ENCODE measurements at regions not wholly inside any gene's neighbourhood (a gene's known extent, or its start where the extent isn't known, plus 50 kb on each side); places are given as distances from the start of the nearest gene placed in this dataset.

DNA sequence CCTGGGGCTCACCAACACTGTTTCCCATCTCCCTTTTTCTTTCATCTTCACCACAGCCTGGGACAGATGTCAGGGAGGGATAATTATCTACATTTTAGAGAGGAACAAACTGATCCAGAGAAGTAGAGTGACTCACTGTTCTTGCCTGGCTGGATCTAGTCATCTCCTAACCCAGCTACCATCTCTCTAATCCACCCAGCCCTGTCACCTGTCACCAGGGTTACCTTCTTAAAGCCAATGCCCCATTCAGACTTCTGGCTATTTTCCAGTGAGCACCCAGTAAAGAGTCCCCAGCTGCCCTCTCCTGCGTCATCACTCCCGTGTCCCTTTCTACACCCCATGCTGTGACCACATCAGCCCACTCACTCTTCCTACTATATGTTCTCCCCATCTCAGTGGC lies 68.4 kb upstream of the DUSP5 start:
- Histone ChIP-seq H3K4me3 (no peak overlapping the region), H3K4me1 (replicated peaks in 1 of 2) (no peaks in the 10 kb centered on the region), H3K27ac (no peak overlapping the region)
- in situ Hi-C loops (cut with MboI; ENCODE audit: low pct_unique_long_range_greater_than_20kb in 2 of 9, low sequenced_read_pairs in 9 of 9, unreplicated experiment in 9 of 9), result no loop called here
- peak in 3 of 8 experiments; percentile 33 to 48 (median 38) for ATAC-seq (replicated peaks in 6 of 8)
- 40 to 100% (median 83%) methylated on average over 1 to 2 of the region's 2 CpGs; no CpG with 5 or more reads in 5 of the 10 experiments for WGBS, 10 experiments

DNA sequence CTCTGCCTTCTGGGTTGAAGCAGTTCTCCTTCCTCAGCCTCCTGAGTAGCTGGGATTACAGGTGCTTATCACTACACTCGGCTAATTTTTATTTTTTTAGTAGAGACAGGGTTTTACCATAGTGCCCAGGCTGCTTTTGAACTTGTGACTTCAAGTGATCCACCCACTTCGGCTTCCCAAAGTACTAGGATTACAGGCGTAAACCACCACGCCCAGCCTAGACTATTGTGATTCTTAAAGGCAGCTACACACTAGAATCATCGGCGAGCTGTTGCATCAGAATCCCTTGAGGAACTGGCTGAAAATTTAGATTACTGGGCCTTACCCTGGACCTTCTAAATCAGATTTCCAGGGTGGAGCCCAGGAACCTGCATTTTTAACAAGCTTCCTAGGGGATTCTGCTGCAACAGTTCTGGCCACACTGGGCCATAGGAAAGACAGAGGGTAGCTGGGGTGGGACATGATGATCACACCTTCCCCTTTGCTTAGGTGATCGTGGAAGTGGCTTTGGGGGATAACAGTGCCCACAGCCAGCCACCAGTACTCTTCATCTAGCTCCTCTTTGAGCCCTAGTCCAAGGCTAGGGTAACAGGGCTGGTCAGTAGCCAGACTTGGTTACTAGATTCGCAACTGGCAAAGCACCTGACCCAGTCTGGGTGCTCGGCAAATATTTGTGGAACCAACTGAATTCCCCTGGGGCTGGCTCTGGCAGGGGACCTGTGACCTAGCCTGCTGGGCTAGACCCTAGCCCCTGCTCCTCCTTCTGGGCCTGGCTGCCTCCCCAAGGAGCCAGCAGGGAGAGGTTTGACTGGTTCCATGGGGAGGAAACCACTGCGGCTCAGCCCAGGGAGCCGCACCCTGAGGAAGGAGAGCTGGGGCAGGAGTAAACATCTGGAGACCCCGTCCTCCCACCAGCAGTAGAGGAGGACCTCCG lies 67.1 kb upstream of the DUSP5 start:
- no peaks in the 10 kb centered on the region for H3K4me1 ChIP-seq (replicated peaks in 1 of 2)
- peak in 3 of 8 experiments; percentile 19 to 82 (median 76) for ATAC-seq (replicated peaks in 6 of 8)
- 31 to 95% (median 70%) methylated on average over 2 to 8 of the region's 13 CpGs; no CpG with 5 or more reads in 1 of the 10 experiments for WGBS, 10 experiments
- H3K4me3 ChIP-seq, result no peak overlapping the region
- in situ Hi-C loops (cut with MboI; ENCODE audit: low pct_unique_long_range_greater_than_20kb in 2 of 9, low sequenced_read_pairs in 9 of 9, unreplicated experiment in 9 of 9), result no loop called here
- H3K27ac ChIP-seq, result no peak overlapping the region

DNA sequence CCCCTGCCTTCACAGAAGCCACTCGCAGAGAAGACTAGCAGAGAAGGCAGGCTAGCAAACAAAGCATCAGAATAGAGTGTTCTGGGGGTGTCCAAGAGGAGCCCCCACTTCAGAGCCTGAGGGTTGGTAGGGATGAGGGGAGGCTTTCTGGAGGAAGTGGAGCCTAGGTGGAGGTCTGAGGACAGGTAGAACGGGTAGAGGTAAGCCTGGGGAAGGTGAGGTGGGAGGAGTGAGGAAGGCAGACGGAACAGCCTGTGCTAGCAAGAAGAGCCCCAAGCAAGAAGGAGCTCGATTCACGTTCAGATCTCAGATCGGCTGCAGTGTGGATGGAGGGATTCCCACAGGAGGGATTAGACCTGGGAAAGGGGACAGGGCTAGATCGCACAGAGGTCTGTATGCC lies 66.0 kb upstream of the DUSP5 start:
- no peak for ATAC-seq (replicated peaks in 6 of 8)
- Histone ChIP-seq H3K4me1 (replicated peaks in 1 of 2) (no peaks in the 10 kb centered on the region), H3K27ac (no peak overlapping the region), H3K4me3 (no peak overlapping the region)
- WGBS, 10 experiments, result 56 to 91% (median 83%) methylated on average over 3 to 5 of the region's 7 CpGs; no CpG with 5 or more reads in 1 of the 10 experiments
- in situ Hi-C loops (cut with MboI; ENCODE audit: low pct_unique_long_range_greater_than_20kb in 2 of 9, low sequenced_read_pairs in 9 of 9, unreplicated experiment in 9 of 9), result no loop called here

DNA sequence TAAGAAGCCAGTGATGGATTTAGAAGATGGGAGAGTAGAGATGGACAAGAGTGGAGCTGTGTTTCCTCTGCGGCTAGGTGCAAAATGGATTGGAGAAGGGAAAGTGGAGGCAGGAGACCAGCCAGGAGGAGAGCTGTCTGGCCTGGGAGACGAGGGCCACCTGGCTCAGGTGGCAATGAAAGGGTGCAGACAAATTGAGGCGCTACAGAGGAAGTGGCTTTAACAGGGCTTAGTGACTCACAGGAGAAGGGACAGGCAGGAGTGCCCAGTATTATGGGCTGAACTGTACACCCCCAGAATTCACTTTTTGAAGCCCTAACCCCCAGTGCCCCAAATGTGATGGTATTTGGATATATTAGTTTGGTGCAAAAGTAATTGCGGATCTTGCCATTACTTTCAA lies 65.6 kb upstream of the DUSP5 start:
- in situ Hi-C loops (cut with MboI; ENCODE audit: low pct_unique_long_range_greater_than_20kb in 2 of 9, low sequenced_read_pairs in 9 of 9, unreplicated experiment in 9 of 9), result no loop called here
- no peak for ATAC-seq (replicated peaks in 6 of 8)
- WGBS, 10 experiments, result 62 to 93% (median 83%) methylated on average over 1 to 4 of the region's 4 CpGs; no CpG with 5 or more reads in 5 of the 10 experiments

DNA sequence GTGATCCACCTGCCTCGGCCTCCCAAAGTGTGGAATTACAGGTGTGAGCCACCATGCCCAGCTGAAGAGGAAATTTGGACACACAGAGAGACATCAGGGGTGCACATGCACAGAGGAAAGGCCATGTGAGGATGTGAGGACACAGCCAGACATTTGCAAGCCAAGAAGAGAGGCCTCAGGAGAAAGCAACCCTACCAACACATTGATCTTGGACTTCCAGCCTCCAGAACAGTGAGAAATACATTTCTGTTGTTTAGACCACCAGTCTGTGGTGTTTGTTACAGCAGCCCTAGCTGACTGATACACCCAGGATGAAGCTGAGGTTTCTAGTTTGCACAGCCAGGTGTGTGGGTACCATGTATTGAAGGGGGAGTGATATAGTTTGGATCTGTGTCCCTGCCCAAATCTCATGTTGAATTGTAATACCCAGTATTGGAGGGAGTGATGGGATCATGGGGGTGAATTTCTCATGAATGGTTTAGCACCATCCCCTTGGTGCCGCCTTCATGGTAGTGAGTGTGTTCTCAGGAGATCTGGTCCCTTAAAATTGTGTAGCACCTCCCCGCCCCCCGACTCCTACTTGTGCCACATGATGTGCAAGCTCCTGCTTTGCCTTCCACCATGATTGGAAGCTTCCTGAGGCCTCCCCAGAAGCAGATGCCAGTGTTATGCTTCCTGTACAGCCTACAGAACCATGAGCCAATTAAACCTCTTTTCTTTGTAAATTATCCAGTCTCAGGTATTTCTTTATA lies 64.7 kb upstream of the DUSP5 start:
- Histone ChIP-seq H3K4me3 (no peak overlapping the region), H3K4me1 (replicated peaks in 1 of 2) (no peaks in the 10 kb centered on the region), H3K27ac (no peak overlapping the region)
- no peak for ATAC-seq (replicated peaks in 6 of 8)
- WGBS, 10 experiments, result 67 to 100% (median 84%) methylated on average over 1 to 4 of the region's 4 CpGs; no CpG with 5 or more reads in 2 of the 10 experiments
- in situ Hi-C loops (cut with MboI; ENCODE audit: low pct_unique_long_range_greater_than_20kb in 2 of 9, low sequenced_read_pairs in 9 of 9, unreplicated experiment in 9 of 9), result no loop called here

More for the DNA sequence above, 65.6 kb upstream of the DUSP5 start:
- no peaks in the 10 kb centered on the region for H3K4me1 ChIP-seq (replicated peaks in 1 of 2)
- no peak overlapping the region for H3K4me3 ChIP-seq
- H3K27ac ChIP-seq, result no peak overlapping the region

DNA sequence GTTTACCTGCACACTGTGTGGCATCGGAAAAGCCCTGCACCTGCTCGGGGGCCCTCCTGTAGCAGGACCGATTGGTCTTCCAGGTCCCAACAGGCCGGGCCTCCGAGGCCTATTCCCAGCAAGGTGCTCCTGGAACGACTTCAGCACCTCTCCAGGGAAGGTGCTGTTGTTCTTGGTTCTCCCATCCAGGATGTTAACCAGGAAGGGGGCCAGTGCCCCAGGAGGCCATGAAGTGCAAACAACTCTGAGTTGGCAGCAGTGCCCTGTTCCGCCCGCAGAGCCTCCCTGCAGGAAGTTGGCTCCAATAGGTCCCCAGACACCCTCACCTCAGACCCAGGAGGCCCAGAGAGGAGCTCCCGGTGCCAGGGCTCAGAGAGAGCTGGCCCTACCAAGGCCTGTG lies 64.0 kb upstream of the DUSP5 start:
- ATAC-seq (replicated peaks in 6 of 8), result no peak
- 70 to 100% (median 87%) methylated on average over 1 to 7 of the region's 9 CpGs; no CpG with 5 or more reads in 4 of the 10 experiments for WGBS, 10 experiments
- in situ Hi-C loops (cut with MboI; ENCODE audit: low pct_unique_long_range_greater_than_20kb in 2 of 9, low sequenced_read_pairs in 9 of 9, unreplicated experiment in 9 of 9), result no loop called here

DNA sequence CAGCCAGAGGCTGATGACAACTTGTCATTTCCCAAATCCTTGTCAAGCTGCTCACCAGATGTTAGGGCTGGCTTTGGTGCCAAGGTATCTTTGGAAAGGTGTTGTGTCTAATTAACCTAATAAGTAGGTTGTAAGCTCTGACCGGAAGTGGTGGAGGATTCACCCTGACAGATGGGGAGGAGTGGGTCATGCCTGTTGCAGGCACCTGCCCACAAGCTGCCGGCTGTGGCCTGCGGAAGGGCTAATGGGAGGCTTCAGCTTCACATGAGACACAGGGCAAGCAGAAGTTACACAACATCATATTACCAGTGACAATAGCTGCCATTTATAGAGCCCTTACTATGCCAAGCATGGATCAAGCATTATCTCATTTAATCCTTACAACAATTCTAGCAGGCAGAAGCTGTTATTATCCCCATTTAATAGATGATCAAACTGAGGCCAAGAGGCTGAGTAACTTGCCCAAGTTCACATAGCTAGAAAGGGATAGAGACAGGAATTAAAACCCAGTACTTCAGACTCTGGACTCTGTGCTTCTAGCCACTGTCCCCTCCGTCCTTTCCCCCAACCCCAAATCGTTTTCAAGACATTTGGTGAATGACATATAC lies 63.1 kb upstream of the DUSP5 start:
- H3K27ac ChIP-seq, result no peak overlapping the region
- ATAC-seq (replicated peaks in 6 of 8), result no peak
- in situ Hi-C loops (cut with MboI; ENCODE audit: low pct_unique_long_range_greater_than_20kb in 2 of 9, low sequenced_read_pairs in 9 of 9, unreplicated experiment in 9 of 9), result no loop called here
- no peak overlapping the region for H3K4me3 ChIP-seq
- no peaks in the 10 kb centered on the region for H3K4me1 ChIP-seq (replicated peaks in 1 of 2)
- WGBS, 10 experiments, result 14 to 80% (median 75%) methylated on average over 1 to 4 of the region's 5 CpGs; no CpG with 5 or more reads in 2 of the 10 experiments

More for the DNA sequence above, 64.0 kb upstream of the DUSP5 start:
- no peak overlapping the region for H3K27ac ChIP-seq
- H3K4me1 ChIP-seq (replicated peaks in 1 of 2), result no peaks in the 10 kb centered on the region
- H3K4me3 ChIP-seq, result no peak overlapping the region

DNA sequence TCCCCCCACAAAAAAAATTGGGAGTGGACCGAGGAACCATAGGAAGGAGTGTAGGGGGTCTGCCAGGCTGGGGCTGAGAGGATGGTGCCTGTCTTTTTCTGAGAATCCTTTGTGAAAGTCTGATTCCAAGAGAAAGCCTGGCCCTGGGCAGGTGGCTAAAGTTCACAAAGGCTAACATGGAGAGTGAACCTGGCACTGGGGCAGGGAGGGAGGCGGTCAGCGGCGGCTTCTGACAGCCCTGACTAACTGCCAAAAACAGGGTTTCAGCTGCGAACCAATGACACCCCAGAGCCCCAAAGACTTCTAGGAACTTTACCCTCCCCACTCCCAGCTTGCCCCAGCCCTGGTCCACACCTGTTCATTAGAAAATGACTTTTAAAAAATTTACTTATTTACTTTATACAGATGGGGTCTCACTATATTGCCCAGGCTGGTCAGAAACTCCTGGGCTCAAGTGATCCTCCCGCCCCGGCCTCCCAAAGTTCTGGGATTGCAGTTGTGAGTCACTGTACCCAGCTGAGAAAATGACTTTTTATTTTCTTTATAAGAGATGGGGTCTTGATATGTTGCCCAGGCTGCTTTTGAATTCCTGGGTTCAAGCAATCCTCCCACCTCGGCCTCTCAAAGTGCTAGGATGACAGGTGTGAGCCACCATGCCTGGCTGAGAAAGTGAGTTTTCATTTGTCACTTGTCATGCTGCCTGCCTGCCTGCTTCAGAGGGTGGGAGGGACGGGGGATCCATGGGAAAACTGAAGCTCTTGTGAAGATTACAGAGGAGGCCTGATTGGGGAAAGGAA lies 61.0 kb upstream of the DUSP5 start:
- Histone ChIP-seq H3K4me1 (replicated peaks in 1 of 2) (peaks cover 0 to under 1% of the 10 kb centered on the region in 2 donors), H3K4me3 (no peak overlapping the region), H3K27ac (no peak overlapping the region)
- WGBS, 10 experiments, result 80 to 100% (median 100%) methylated on average over 1 to 5 of the region's 9 CpGs; no CpG with 5 or more reads in 5 of the 10 experiments
- no peak for ATAC-seq (replicated peaks in 6 of 8)
- in situ Hi-C loops (cut with MboI; ENCODE audit: low pct_unique_long_range_greater_than_20kb in 2 of 9, low sequenced_read_pairs in 9 of 9, unreplicated experiment in 9 of 9), result no loop called here

DNA sequence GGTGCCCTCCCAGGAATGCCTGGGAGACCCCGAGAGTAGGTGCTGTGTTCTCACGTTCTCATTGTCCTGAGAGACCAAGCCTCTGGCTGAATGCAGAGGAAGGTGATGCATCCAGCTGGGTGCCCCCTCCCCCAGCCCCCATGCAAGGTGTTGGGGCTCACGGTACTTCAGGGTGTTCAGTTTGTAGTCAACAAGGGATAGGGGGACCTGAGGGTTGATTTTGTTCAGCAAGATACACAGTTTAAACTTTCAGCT lies 60.4 kb upstream of the DUSP5 start:
- Histone ChIP-seq H3K4me3 (no peak overlapping the region), H3K27ac (no peak overlapping the region), H3K4me1 (replicated peaks in 1 of 2) (peaks cover 4 to 6% of the 10 kb centered on the region in 2 donors)
- WGBS, 10 experiments, result 100% methylated on average over 1 of the region's 3 CpGs; no CpG with 5 or more reads in 9 of the 10 experiments
- ATAC-seq (replicated peaks in 6 of 8), result no peak
- in situ Hi-C loops (cut with MboI; ENCODE audit: low pct_unique_long_range_greater_than_20kb in 2 of 9, low sequenced_read_pairs in 9 of 9, unreplicated experiment in 9 of 9), result no loop called here

DNA sequence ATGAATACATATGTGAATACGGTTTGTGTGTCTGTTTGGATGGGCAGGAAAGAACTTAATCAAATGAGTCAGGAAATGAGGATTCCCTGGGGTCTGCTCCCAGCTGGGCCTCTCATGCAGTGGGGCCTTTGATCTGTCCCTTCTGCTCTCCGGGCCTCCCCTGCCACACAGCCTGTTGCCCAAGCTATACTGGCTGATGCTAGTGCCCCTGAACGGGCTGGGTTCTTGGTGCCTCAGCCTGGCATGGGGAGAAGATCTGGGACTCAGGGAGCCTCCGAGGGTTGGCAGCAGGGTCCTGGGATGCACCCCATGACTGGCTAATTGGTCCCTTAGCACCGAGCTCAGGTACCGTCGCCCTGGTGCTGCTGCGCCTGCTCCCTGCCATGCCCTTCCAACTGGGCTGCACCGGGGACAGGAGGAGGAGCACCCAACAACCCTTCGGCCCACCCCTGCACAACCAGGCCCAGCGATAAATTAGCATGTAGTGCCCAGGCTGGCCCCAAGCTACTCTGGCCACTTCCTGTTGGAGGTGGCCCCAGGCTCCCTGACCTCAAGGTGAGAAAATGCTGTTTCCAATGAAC lies 59.9 kb upstream of the DUSP5 start:
- no peak for ATAC-seq (replicated peaks in 6 of 8)
- 33 to 89% (median 68%) methylated on average over 1 to 6 of the region's 11 CpGs; no CpG with 5 or more reads in 4 of the 10 experiments for WGBS, 10 experiments
- in situ Hi-C loops (cut with MboI; ENCODE audit: low pct_unique_long_range_greater_than_20kb in 2 of 9, low sequenced_read_pairs in 9 of 9, unreplicated experiment in 9 of 9), result no loop called here

DNA sequence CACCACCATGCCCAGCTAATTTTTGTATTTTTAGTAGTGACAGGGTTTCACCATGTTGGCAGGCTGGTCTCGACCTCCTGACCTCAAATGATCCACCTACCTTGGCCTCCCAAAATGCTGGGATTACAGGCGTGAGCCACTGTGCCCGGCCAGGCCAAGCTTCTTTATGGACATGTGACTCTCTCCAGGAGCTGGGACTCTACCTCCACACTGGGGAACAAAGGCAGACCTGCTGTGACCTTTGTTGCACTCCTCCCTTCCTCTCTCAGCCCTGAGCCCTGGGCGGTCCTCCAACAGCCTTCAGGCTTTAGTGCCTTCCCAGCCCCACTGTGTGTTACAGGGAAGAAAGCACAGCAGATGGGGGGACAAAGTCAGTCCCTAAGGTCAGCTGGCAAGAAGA lies 55.0 kb upstream of the DUSP5 start:
- H3K4me1 ChIP-seq (replicated peaks in 1 of 2), result peaks cover 15 to 16% of the 10 kb centered on the region in 2 donors
- WGBS, 10 experiments, result 33 to 100% (median 85%) methylated on average over 1 of the region's 4 CpGs; no CpG with 5 or more reads in 4 of the 10 experiments
- ATAC-seq (replicated peaks in 6 of 8), result no peak
- no peak overlapping the region for H3K4me3 ChIP-seq
- no peak overlapping the region for H3K27ac ChIP-seq
- in situ Hi-C loops (cut with MboI; ENCODE audit: low pct_unique_long_range_greater_than_20kb in 2 of 9, low sequenced_read_pairs in 9 of 9, unreplicated experiment in 9 of 9), result no loop called here

More for the DNA sequence above, 59.9 kb upstream of the DUSP5 start:
- Histone ChIP-seq H3K27ac (no peak overlapping the region), H3K4me3 (no peak overlapping the region), H3K4me1 (replicated peaks in 1 of 2) (peaks cover 4 to 6% of the 10 kb centered on the region in 2 donors)
